SK-N-MC (cell line): ENCODE measurements at regions not wholly inside any gene's neighbourhood (a gene's known extent, or its start where the extent isn't known, plus 50 kb on each side); places are given as distances from the start of the nearest gene placed in this dataset.
"Not testable (repeated sequence)": the region's sequence is repeated elsewhere in the genome, so short reads cannot be mapped to it uniquely, and the experiment has no call there.

Experiments used
- DNase-seq: peaks from one replicate; pipeline ENCODE4 v3.0.0-alpha.2; 2011; ENCODE audit warnings: low read depth, low spot score
- H3K27ac ChIP-seq: fragments of 200-600 bp; sonication (generic); 2 replicates; pipeline ENCODE4 v1.5.1; 2016; ENCODE audit warnings: mixed run types
- H3K36me3 ChIP-seq: fragments of 200-600 bp; sonication (generic); 2 replicates; pipeline ENCODE4 v1.6.1; 2017; ENCODE audit warnings: antibody characterized with exemption, low read length, mixed read lengths; ENCODE audit not compliant: insufficient read depth
- H3K4me3 ChIP-seq: fragments of 200-600 bp; sonication (generic); 2 replicates; pipeline ENCODE4 v1.5.1; 2016
- H3K9ac ChIP-seq: fragments of 200-600 bp; sonication (generic); 2 replicates; pipeline ENCODE4 v1.8.0; 2017; ENCODE audit warnings: mixed run types, mixed read lengths; ENCODE audit not compliant: insufficient read length
- H3K9me3 ChIP-seq: fragments of 200-600 bp; sonication (generic); 2 replicates; pipeline ENCODE4 v1.6.1; 2017; ENCODE audit warnings: low read depth, mild to moderate bottlenecking, antibody characterized with exemption, low read length, moderate library complexity, mixed read lengths
- EZH2 ChIP-seq: fragments of 200-600 bp; sonication (generic); IDR thresholded peaks from one replicate; pipeline ENCODE4 v1.6.1; 2017; ENCODE audit warnings: antibody characterized with exemption
- FOXP2 ChIP-seq: optimal IDR thresholded peaks from 2 replicates; pipeline ENCODE3; 2011; ENCODE audit warnings: mild to moderate bottlenecking, moderate library complexity; ENCODE audit not compliant: insufficient read depth; ENCODE audit errors: extremely low read length, control extremely low read depth
- POLR2AphosphoS5 ChIP-seq: IDR thresholded peaks from 2 replicates; pipeline ENCODE4 v1.6.1; 2012; ENCODE audit warnings: mild to moderate bottlenecking, low read depth, low read length, borderline replicate concordance

- H3K9ac ChIP-seq, result no peak overlapping the region
- peak overlapping the region; percentile 54 for H3K27ac ChIP-seq
- no peak overlapping the region for H3K4me3 ChIP-seq
- no peaks in the 10 kb centered on the region; the same call in 1 of the 2 replicates for H3K9me3 ChIP-seq
- no peak for TF ChIP-seq EZH2
- no peak for TF ChIP-seq POLR2AphosphoS5
- TF ChIP-seq FOXP2, result no peak
- H3K36me3 ChIP-seq, result no peaks in the 10 kb centered on the region
- DNase-seq, result no peak
Observed at GRCh38 chr22:27609451-27609888, 192.1 kb downstream of the MN1 start.

- not testable (repeated sequence) for H3K9me3 ChIP-seq, DNase-seq, H3K36me3 ChIP-seq, H3K9ac ChIP-seq, H3K4me3 ChIP-seq
- peak overlapping the region; percentile 54; the same call in 1 of the 2 replicates for H3K27ac ChIP-seq
Observed at GRCh38 chr22:27610164-27610563, 191.4 kb downstream of the MN1 start.

GRCh38 chr22:27610863-27611786, 190.4 kb downstream of the MN1 start:
- peak overlapping the region; percentile 45 for H3K9ac ChIP-seq
- H3K36me3 ChIP-seq, result no peaks in the 10 kb centered on the region

GRCh38 chr22:27612115-27612514, 189.4 kb downstream of the MN1 start:
- no peak overlapping the region for H3K4me3 ChIP-seq
- no peaks in the 10 kb centered on the region for H3K36me3 ChIP-seq
- peak overlapping the region; percentile 57 for H3K27ac ChIP-seq
- TF ChIP-seq FOXP2, result no peak
- no peak for TF ChIP-seq POLR2AphosphoS5
- TF ChIP-seq EZH2, result no peak
- no peak overlapping the region for H3K9ac ChIP-seq
- DNase-seq, result no peak
- no peaks in the 10 kb centered on the region; the same call in 1 of the 2 replicates for H3K9me3 ChIP-seq

More at GRCh38 chr22:27610863-27611786, 190.4 kb downstream of the MN1 start:
- TF ChIP-seq FOXP2 (peak; percentile 96), EZH2 (no peak), POLR2AphosphoS5 (peak; percentile 46; the same call in 1 of the 2 replicates)
- Histone ChIP-seq H3K27ac (peak overlapping the region; percentile 90), H3K9me3 (no peaks in the 10 kb centered on the region; the same call in 1 of the 2 replicates), H3K4me3 (peak overlapping the region; percentile 30; the same call in 1 of the 2 replicates)
- DNase-seq, result peak; percentile 66

GRCh38 chr22:27613099-27614005, 188.2 kb downstream of the MN1 start:
- peak overlapping the region; percentile 53; the same call in 1 of the 2 replicates for H3K27ac ChIP-seq

GRCh38 chr22:27614006-27614649, 187.4 kb downstream of the MN1 start:
- Histone ChIP-seq H3K27ac (no peak overlapping the region), H3K4me3 (no peak overlapping the region), H3K9ac (no peak overlapping the region), H3K9me3 (no peaks in the 10 kb centered on the region; the same call in 1 of the 2 replicates), H3K36me3 (no peaks in the 10 kb centered on the region)
- DNase-seq, result no peak
- TF ChIP-seq EZH2 (no peak), FOXP2 (no peak), POLR2AphosphoS5 (no peak)

More at GRCh38 chr22:27613099-27614005, 188.2 kb downstream of the MN1 start:
- H3K9me3 ChIP-seq, result no peaks in the 10 kb centered on the region; the same call in 1 of the 2 replicates
- TF ChIP-seq FOXP2, result no peak
- no peak for TF ChIP-seq POLR2AphosphoS5
- no peak for TF ChIP-seq EZH2
- no peak for DNase-seq
- H3K4me3 ChIP-seq, result no peak overlapping the region
- no peak overlapping the region for H3K9ac ChIP-seq
- no peaks in the 10 kb centered on the region for H3K36me3 ChIP-seq

- DNase-seq, result no peak
- no peak overlapping the region for H3K4me3 ChIP-seq
Observed at GRCh38 chr22:27614650-27615007, 186.9 kb downstream of the MN1 start.

More at GRCh38 chr22:27614650-27615007, 186.9 kb downstream of the MN1 start:
- Histone ChIP-seq H3K9ac (no peak overlapping the region), H3K9me3 (no peaks in the 10 kb centered on the region; the same call in 1 of the 2 replicates), H3K36me3 (no peaks in the 10 kb centered on the region), H3K27ac (no peak overlapping the region)
- TF ChIP-seq POLR2AphosphoS5 (no peak), FOXP2 (no peak), EZH2 (no peak)
